Neural progenitor cell (in vitro differentiated cells): ENCODE measurements at regions not wholly inside any gene's neighbourhood (a gene's known extent, or its start where the extent isn't known, plus 50 kb on each side); places are given as distances from the start of the nearest gene placed in this dataset.

ENCODE experiments used
- DNase-seq: peaks from one replicate; pipeline ENCODE4 v3.0.0-alpha.2; 2016; ENCODE audit warnings: low spot score
- H2AFZ ChIP-seq: fragments of 200-600 bp; sonication (generic); replicated peaks from 2 replicates; pipeline ENCODE4 v1.6.1; 2016; ENCODE audit warnings: antibody characterized with exemption
- H3F3A ChIP-seq: fragments of 200-600 bp; sonication (generic); 2 replicates; pipeline ENCODE4 v1.6.1; 2016; ENCODE audit warnings: antibody characterized with exemption, low read depth
- H3K27ac ChIP-seq: fragments of 200-600 bp; sonication (generic); 2 replicates; pipeline ENCODE4 v1.5.1; 2016; ENCODE audit warnings: mild to moderate bottlenecking
- H3K27me3 ChIP-seq: fragments of 200-600 bp; sonication (generic); 2 replicates; pipeline ENCODE4 v1.6.1; 2016; ENCODE audit warnings: mild to moderate bottlenecking, moderate library complexity
- H3K36me3 ChIP-seq: fragments of 200-600 bp; sonication (generic); 2 replicates; pipeline ENCODE4 v1.5.1; 2016
- H3K4me1 ChIP-seq: fragments of 200-600 bp; sonication (generic); 2 replicates; pipeline ENCODE4 v1.6.1; 2016; ENCODE audit warnings: mixed run types
- H3K4me2 ChIP-seq: fragments of 200-600 bp; sonication (generic); 2 replicates; pipeline ENCODE4 v1.6.1; 2016
- H3K4me3 ChIP-seq: fragments of 200-600 bp; sonication (generic); 2 replicates; pipeline ENCODE4 v1.5.1; 2016
- H3K79me2 ChIP-seq: fragments of 200-600 bp; sonication (generic); 2 replicates; pipeline ENCODE4 v1.6.1; 2016; ENCODE audit warnings: low read depth
- H3K9ac ChIP-seq: fragments of 200-600 bp; sonication (generic); 2 replicates; pipeline ENCODE4 v1.6.1; 2016
- H3K9me3 ChIP-seq: fragments of 200-600 bp; sonication (generic); 2 replicates; pipeline ENCODE4 v1.5.1; 2016; ENCODE audit warnings: low read depth
- H4K20me1 ChIP-seq: fragments of 200-600 bp; sonication (generic); 2 replicates; pipeline ENCODE4 v1.6.1; 2016; ENCODE audit warnings: low read depth
- H3K27ac Mint-ChIP-seq: 3 replicates; pipeline ENCODE4 v1.8.0; 2021; ENCODE audit warnings: mixed read lengths
- H3K27me3 Mint-ChIP-seq: 2 replicates; pipeline ENCODE4 v1.8.0; 2022; ENCODE audit warnings: low read depth, mild to moderate bottlenecking, inconsistent platforms, moderate library complexity, mixed read lengths; ENCODE audit not compliant: insufficient read depth
- H3K36me3 Mint-ChIP-seq: 3 replicates; pipeline ENCODE4 v1.8.0; 2021; ENCODE audit warnings: mixed read lengths
- H3K4me1 Mint-ChIP-seq: 3 replicates; pipeline ENCODE4 v1.8.0; 2021; ENCODE audit warnings: mixed read lengths
- H3K4me3 Mint-ChIP-seq: 3 replicates; pipeline ENCODE4 v1.8.0; 2021; ENCODE audit warnings: mild to moderate bottlenecking, moderate library complexity, mixed read lengths
- H3K9me3 Mint-ChIP-seq: 3 replicates; pipeline ENCODE4 v1.8.0; 2020; ENCODE audit warnings: mixed read lengths
- EZH2 ChIP-seq: fragments of 200-600 bp; sonication (generic); IDR thresholded peaks from 2 replicates; pipeline ENCODE4 v1.6.1; 2017; ENCODE audit warnings: antibody characterized with exemption, mild to moderate bottlenecking, moderate library complexity
- EZH2phosphoT487 ChIP-seq: fragments of 200-600 bp; sonication (generic); IDR thresholded peaks from 2 replicates; pipeline ENCODE4 v1.6.1; 2017; ENCODE audit warnings: antibody characterized with exemption
- TF ChIP-seq, protein P1 (sequence below): fragments of 200-600 bp; sonication (generic); IDR thresholded peaks from 2 replicates; pipeline ENCODE4 v1.5.1; 2017; ENCODE audit warnings: antibody characterized with exemption, mild to moderate bottlenecking

DNA sequence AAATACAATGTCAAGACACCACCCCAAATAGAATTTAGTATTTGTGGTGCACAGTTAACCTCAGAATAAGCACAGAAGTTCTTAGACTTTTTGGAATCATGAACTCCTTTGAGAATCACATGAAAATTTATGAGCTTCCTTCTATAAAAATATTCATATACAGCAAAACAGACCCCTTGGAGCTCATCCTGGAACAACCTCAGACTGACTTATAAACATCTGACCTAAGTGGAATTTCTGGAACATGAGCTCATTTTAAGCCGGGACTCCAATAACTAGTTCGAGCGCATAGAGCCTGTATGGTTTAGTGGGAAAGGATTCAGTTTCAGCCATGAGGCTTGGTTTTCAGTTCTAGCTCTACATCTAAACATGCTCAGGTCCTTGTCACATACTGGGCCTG lies 192.3 kb downstream of the DEPDC1B start:
- Histone ChIP-seq H3K4me1 (peaks cover 7% of the 10 kb centered on the region), H3K9me3 (no peaks in the 10 kb centered on the region), H3F3A (no peaks in the 10 kb centered on the region), H2AFZ (no peak overlapping the region), H3K79me2 (no peaks in the 10 kb centered on the region), H3K4me3 (no peak overlapping the region), H3K9ac (no peak overlapping the region), H3K36me3 (no peaks in the 10 kb centered on the region), H3K4me2 (no peak overlapping the region), H4K20me1 (no peaks in the 10 kb centered on the region), H3K27ac (no peak overlapping the region), H3K27me3 (no peaks in the 10 kb centered on the region)
- no peak overlapping the region for H3K4me3 Mint-ChIP-seq
- H3K36me3 Mint-ChIP-seq = no peaks in the 10 kb centered on the region
- H3K27ac Mint-ChIP-seq = no peak overlapping the region
- H3K9me3 Mint-ChIP-seq = no peaks in the 10 kb centered on the region
- peaks cover 9% of the 10 kb centered on the region for H3K4me1 Mint-ChIP-seq
- H3K27me3 Mint-ChIP-seq = no peaks in the 10 kb centered on the region
- DNase-seq = no peak
- TF ChIP-seq EZH2 (no peak), EZH2phosphoT487 (no peak)
- TF ChIP-seq, protein P1, sequence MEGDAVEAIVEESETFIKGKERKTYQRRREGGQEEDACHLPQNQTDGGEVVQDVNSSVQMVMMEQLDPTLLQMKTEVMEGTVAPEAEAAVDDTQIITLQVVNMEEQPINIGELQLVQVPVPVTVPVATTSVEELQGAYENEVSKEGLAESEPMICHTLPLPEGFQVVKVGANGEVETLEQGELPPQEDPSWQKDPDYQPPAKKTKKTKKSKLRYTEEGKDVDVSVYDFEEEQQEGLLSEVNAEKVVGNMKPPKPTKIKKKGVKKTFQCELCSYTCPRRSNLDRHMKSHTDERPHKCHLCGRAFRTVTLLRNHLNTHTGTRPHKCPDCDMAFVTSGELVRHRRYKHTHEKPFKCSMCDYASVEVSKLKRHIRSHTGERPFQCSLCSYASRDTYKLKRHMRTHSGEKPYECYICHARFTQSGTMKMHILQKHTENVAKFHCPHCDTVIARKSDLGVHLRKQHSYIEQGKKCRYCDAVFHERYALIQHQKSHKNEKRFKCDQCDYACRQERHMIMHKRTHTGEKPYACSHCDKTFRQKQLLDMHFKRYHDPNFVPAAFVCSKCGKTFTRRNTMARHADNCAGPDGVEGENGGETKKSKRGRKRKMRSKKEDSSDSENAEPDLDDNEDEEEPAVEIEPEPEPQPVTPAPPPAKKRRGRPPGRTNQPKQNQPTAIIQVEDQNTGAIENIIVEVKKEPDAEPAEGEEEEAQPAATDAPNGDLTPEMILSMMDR = no peak

DNA sequence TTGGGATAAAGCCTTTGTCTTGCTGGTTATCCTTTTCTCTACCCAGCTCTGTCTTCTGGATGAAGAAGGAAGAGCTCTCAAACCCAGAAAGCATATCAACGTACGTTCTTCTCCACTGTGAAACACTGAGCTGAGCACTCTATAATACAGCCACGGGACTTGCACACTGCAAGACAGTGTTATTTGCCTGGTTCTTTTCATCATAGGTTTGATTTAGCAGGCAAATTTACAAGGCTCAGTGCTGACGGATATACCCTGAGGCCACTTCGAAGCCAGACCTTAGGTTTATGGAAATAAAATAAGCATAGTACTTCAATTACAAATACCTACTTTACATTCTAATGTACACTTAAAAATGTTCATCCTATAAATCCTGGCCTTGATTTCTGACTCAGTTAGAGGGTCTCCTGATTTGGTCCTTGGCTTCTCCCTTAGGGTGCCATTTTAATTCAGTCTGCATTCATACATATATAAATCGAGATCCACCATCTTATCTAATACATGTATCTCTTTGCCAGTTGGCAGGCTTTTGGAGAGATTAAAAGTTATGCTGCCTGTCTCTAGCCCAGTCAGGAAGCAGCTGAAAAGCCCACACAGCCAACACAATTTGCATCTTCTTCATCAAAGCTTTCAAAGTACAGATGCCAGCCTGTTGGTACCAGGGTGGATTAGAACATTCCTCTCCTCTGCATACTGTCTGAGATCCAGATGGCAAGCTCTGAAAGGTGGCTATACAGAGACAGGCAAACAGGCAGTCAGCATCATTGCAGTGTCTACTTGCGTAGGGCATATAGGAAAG lies 194.4 kb downstream of the DEPDC1B start:
- H3F3A ChIP-seq = no peaks in the 10 kb centered on the region
- H3K27me3 ChIP-seq = no peaks in the 10 kb centered on the region
- H3K4me1 ChIP-seq = peaks cover 6% of the 10 kb centered on the region
- no peaks in the 10 kb centered on the region for H4K20me1 ChIP-seq
- no peaks in the 10 kb centered on the region for H3K27me3 Mint-ChIP-seq
- H3K4me3 Mint-ChIP-seq = no peak overlapping the region
- no peaks in the 10 kb centered on the region for H3K79me2 ChIP-seq
- H2AFZ ChIP-seq = no peak overlapping the region
- H3K9me3 Mint-ChIP-seq = no peaks in the 10 kb centered on the region
- no peak overlapping the region for H3K27ac Mint-ChIP-seq
- H3K4me2 ChIP-seq = no peak overlapping the region
- H3K36me3 ChIP-seq = no peaks in the 10 kb centered on the region
- H3K36me3 Mint-ChIP-seq = no peaks in the 10 kb centered on the region
- no peaks in the 10 kb centered on the region for H3K9me3 ChIP-seq
- TF ChIP-seq, protein P1 = no peak
- no peak overlapping the region for H3K9ac ChIP-seq
- no peak overlapping the region for H3K4me3 ChIP-seq
- peaks cover 8% of the 10 kb centered on the region for H3K4me1 Mint-ChIP-seq
- H3K27ac ChIP-seq = no peak overlapping the region
- DNase-seq = no peak

DNA sequence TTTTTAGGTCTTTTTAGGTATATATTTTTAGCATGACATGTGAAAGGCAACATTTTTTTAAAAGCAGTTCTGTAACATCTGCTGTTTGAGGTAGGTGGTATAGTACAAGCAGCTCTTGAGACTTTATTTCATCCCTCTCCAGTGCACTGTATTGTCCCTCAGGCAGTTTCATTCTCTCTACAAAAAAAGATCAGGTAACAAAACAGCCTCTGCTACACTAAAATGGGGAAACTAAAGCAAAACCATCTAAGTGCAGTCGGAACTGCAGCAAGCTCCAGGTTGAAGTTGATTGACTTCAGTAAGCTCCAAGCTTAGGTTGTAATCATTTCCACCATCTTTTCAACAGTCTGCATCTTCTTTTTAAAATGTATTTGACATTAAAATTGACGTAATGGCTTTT lies 195.6 kb downstream of the DEPDC1B start:
- Mint-ChIP-seq H3K4me1 (no peaks in the 10 kb centered on the region), H3K27ac (no peak overlapping the region), H3K9me3 (no peaks in the 10 kb centered on the region), H3K36me3 (no peaks in the 10 kb centered on the region), H3K4me3 (no peak overlapping the region), H3K27me3 (no peaks in the 10 kb centered on the region)
- TF ChIP-seq, protein P1 = no peak
- TF ChIP-seq EZH2phosphoT487 (no peak), EZH2 (no peak)
- Histone ChIP-seq H3K9ac (no peak overlapping the region), H3F3A (no peaks in the 10 kb centered on the region), H3K9me3 (no peaks in the 10 kb centered on the region), H3K27ac (no peak overlapping the region), H2AFZ (no peak overlapping the region), H4K20me1 (no peaks in the 10 kb centered on the region), H3K79me2 (no peaks in the 10 kb centered on the region), H3K27me3 (no peaks in the 10 kb centered on the region), H3K4me3 (no peak overlapping the region), H3K4me2 (no peak overlapping the region), H3K36me3 (no peaks in the 10 kb centered on the region), H3K4me1 (peaks cover 3% of the 10 kb centered on the region)
- DNase-seq = no peak
